SK-N-SH (cell line): ENCODE measurements at regions not wholly inside any gene's neighbourhood (a gene's known extent, or its start where the extent isn't known, plus 50 kb on each side); places are given as distances from the start of the nearest gene placed in this dataset.

ENCODE experiments used
- ELF1 ChIP-seq: IDR thresholded peaks from 2 replicates; pipeline ENCODE4 v1.4.0; 2012
- GABPA ChIP-seq: IDR thresholded peaks from 2 replicates; pipeline ENCODE4 v1.4.0; 2012; ENCODE audit warnings: low read depth, mild to moderate bottlenecking
- POLR2AphosphoS5 ChIP-seq: IDR thresholded peaks from 2 replicates; pipeline ENCODE4 v1.6.1; 2012; ENCODE audit warnings: low read depth, low read length
- SMC3 ChIP-seq: IDR thresholded peaks from 2 replicates; pipeline ENCODE4 v1.6.1; 2012; ENCODE audit warnings: low read depth, low read length, improper control_type of control experiment

GRCh38 chr17:10944819-10945218, 106.9 kb upstream of the PIRT start:
- TF ChIP-seq ELF1: no peak
- TF ChIP-seq GABPA: no peak
- TF ChIP-seq SMC3: no peak
- no peak for TF ChIP-seq POLR2AphosphoS5
